ENCODE measurements at regions not wholly inside any gene's neighbourhood (a gene's known extent, or its start where the extent isn't known, plus 50 kb on each side); places are given as distances from the start of the nearest gene placed in this dataset.

DNA sequence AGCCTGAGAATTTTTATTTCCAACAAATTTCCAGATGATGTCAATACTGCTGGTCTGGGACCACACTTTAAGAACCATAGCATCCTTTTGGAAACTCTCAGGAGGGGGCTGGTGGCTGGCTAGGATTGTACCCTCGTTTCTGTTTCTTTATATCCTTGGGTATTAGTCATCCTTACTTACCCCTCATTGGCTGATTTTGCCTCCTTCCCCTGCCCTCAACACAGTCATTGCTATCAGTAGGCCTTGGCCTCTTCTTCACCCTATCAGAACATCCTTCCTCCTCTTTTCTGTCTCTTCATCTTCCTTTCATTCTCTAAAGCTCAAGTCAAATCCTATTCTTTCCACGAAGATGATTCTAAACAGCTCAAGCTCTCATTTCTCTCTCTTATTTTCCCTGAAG, 148.5 kb downstream of the ELOVL4 start:
- WGBS, 2 donors: 44 to 50% methylated on average over 2 of the region's 2 CpGs
- DNase-seq (ENCODE audit: low spot score in 2 of 2): no peak
- TF ChIP-seq, protein P1, sequence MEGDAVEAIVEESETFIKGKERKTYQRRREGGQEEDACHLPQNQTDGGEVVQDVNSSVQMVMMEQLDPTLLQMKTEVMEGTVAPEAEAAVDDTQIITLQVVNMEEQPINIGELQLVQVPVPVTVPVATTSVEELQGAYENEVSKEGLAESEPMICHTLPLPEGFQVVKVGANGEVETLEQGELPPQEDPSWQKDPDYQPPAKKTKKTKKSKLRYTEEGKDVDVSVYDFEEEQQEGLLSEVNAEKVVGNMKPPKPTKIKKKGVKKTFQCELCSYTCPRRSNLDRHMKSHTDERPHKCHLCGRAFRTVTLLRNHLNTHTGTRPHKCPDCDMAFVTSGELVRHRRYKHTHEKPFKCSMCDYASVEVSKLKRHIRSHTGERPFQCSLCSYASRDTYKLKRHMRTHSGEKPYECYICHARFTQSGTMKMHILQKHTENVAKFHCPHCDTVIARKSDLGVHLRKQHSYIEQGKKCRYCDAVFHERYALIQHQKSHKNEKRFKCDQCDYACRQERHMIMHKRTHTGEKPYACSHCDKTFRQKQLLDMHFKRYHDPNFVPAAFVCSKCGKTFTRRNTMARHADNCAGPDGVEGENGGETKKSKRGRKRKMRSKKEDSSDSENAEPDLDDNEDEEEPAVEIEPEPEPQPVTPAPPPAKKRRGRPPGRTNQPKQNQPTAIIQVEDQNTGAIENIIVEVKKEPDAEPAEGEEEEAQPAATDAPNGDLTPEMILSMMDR (IDR thresholded peaks at IDR 0.05): no peak
- no peak for TF ChIP-seq POLR2A (IDR thresholded peaks at IDR 0.05)
- no peak overlapping the region for H3K4me3 ChIP-seq (ENCODE audit: low read depth, poor library complexity, severe bottlenecking)
- intact Hi-C loops (cut with DNase I; ENCODE audit: low total_unique reads): no loop called here

DNA sequence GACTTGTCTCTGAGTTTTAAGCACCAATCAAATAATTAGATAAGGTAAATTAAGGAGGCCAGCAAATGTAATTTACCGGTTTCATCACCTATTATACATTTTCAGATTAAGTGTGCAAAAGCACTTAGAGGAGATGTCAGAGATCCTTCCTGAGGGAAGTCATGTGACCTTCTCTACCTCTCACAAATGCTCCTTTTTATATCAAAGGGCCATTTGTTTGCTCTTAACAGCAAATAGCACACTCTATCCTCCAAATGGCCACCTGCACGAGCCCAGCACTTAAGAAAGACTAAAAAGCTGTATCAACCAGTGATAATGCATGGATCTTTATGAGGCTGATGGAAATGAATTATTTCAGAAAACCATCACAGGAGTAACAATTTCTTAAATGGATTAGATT, 149.4 kb downstream of the ELOVL4 start:
- no peak overlapping the region for H3K4me3 ChIP-seq (ENCODE audit: low read depth, poor library complexity, severe bottlenecking)
- 77 to 83% methylated on average over 2 of the region's 2 CpGs for WGBS, 2 donors
- no peak for DNase-seq (ENCODE audit: low spot score in 2 of 2)
- intact Hi-C loops (cut with DNase I; ENCODE audit: low total_unique reads): no loop called here
- TF ChIP-seq, protein P1 (IDR thresholded peaks at IDR 0.05): no peak
- TF ChIP-seq POLR2A (IDR thresholded peaks at IDR 0.05): no peak

DNA sequence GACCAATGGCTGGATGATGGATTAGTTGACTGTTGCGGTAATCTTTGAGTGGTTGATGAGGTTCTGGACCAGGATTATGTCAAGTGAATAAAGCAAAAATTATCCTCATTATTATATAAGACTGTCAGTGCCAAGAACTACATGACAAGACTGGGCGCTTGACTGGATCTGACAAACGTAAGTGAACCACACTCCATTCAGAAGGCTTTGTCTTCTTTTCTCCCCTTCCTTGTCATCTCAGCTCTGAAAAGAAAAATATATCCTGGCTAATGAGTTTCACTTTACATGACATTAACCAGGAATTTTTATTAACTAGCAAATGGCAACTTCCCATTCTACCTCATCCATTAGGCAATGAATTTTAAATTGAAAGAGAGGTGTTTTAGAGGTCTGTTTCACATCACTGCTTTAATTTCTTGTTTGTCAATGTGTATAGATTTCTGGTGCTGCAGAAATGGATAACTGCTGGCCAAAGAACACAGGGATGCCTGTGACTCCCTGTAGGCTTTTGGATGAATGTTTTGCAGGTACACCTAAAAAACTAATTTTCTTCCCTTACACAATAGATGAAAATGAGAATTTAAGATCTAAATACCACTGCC, 150.1 kb downstream of the ELOVL4 start:
- DNase-seq (ENCODE audit: low spot score in 2 of 2): no peak
- intact Hi-C loops (cut with DNase I; ENCODE audit: low total_unique reads): no loop called here
- 80 to 84% methylated on average over 3 of the region's 3 CpGs for WGBS, 2 donors
- no peak for TF ChIP-seq POLR2A (IDR thresholded peaks at IDR 0.05)
- TF ChIP-seq, protein P1 (IDR thresholded peaks at IDR 0.05): no peak
- H3K4me3 ChIP-seq (ENCODE audit: low read depth, poor library complexity, severe bottlenecking): no peak overlapping the region

DNA sequence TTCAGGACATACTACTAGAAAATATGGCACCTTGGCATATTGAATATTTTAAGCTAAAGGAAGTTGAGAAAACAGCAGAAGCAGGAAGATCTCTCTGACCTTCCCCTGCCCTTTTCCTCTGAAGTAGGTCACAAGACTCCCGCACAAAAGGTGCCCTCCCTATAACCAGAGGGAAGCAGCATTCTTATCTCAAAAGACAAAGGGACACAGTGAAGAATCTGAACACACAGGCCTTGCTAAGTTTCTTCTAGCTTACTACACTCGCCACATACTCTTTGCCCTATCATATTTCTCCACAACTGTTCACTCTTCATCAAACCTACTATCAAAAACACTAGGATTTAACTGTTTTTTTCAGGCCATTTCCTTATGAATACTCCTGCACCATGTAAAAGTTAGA, 151.2 kb downstream of the ELOVL4 start:
- no peak for DNase-seq (ENCODE audit: low spot score in 2 of 2)
- WGBS, 2 donors: 76 to 86% methylated on average over 2 of the region's 2 CpGs
- H3K4me3 ChIP-seq (ENCODE audit: low read depth, poor library complexity, severe bottlenecking): no peak overlapping the region
- intact Hi-C loops (cut with DNase I; ENCODE audit: low total_unique reads): no loop called here
- TF ChIP-seq, protein P1 (IDR thresholded peaks at IDR 0.05): no peak
- TF ChIP-seq POLR2A (IDR thresholded peaks at IDR 0.05): no peak

DNA sequence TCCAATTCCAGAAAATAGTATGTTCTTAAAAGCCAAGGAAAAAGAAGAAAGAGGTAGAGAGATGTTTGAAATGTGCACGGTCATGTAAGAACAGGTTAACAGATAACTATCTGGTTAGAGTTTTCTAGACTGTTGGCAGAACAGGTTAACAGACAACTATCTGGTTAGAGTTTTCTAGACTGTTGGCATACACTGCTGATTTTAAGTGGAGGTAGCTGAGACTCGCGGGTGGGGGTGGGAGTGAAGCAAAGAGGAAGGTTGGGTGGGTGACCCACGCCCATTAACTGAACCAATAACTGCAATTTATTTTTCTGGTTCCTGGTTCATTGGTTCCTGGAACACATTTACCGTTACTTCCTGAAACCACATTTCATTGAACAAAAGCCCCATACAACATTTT, 157.5 kb downstream of the ELOVL4 start:
- no peak overlapping the region for H3K4me3 ChIP-seq (ENCODE audit: low read depth, poor library complexity, severe bottlenecking)
- TF ChIP-seq POLR2A (IDR thresholded peaks at IDR 0.05): no peak
- TF ChIP-seq, protein P1 (IDR thresholded peaks at IDR 0.05): no peak
- intact Hi-C loops (cut with DNase I; ENCODE audit: low total_unique reads): no loop called here
- 71% methylated on average over 5 of the region's 5 CpGs for WGBS, 2 donors
- DNase-seq (ENCODE audit: low spot score in 2 of 2): no peak

DNA sequence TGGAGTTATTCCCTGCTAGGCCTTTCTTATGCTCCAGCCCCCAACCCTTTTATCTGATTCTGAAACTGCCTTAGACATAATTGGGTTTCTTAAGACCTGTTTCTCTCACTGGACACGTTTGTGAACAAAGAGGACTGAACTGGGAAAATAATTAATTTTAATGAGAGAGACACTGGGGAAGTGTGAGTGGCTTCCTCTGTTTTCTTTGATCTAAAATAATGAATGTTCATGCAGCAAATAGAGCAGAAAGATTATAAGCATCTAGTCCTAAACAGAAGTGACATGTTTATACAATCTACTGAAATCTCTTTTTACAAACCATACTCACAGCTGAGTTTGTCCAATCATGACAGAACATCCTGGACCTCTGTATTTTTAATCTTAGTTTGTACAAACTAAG, 157.6 kb downstream of the SH3BGRL2 start:
- 47 to 56% methylated on average over 1 of the region's 1 CpG for WGBS, 2 donors

More for the DNA sequence above, 157.6 kb downstream of the SH3BGRL2 start:
- TF ChIP-seq POLR2A (IDR thresholded peaks at IDR 0.05): no peak
- TF ChIP-seq, protein P1 (IDR thresholded peaks at IDR 0.05): no peak
- DNase-seq (ENCODE audit: low spot score in 2 of 2): no peak
- no peak overlapping the region for H3K4me3 ChIP-seq (ENCODE audit: low read depth, poor library complexity, severe bottlenecking)
- intact Hi-C loops (cut with DNase I; ENCODE audit: low total_unique reads): no loop called here
